ENCODE measurements at regions not wholly inside any gene's neighbourhood (a gene's known extent, or its start where the extent isn't known, plus 50 kb on each side); places are given as distances from the start of the nearest gene placed in this dataset.

- H3K4me1 ChIP-seq: no peaks in the 10 kb centered on the region
- H3K36me3 ChIP-seq: no peaks in the 10 kb centered on the region
- 82 to 86% methylated on average over 2 of the region's 2 CpGs for WGBS, 2 donors
- H3K27ac ChIP-seq: no peak overlapping the region
- no peak overlapping the region for H3K4me3 ChIP-seq (replicated peaks in 1 of 3)
- intact Hi-C loops (cut with DNase I): no loop called here
- no peaks in the 10 kb centered on the region for H3K9me3 ChIP-seq
- no peak for DNase-seq
- no peaks in the 10 kb centered on the region for H3K27me3 ChIP-seq
- TF ChIP-seq CTCF (IDR thresholded peaks at IDR 0.05) (no peak), POLR2A (IDR thresholded peaks at IDR 0.05) (no peak)
Observed at GRCh38 chr13:88862095-88862620, 1191.0 kb downstream of the SLITRK5 start.

- TF ChIP-seq POLR2A (IDR thresholded peaks at IDR 0.05) (no peak), CTCF (IDR thresholded peaks at IDR 0.05) (no peak)
- H3K4me1 ChIP-seq: no peaks in the 10 kb centered on the region
- no peaks in the 10 kb centered on the region for H3K9me3 ChIP-seq
- H3K4me3 ChIP-seq (replicated peaks in 1 of 3): no peak overlapping the region
- intact Hi-C loops (cut with DNase I): no loop called here
- no peak for DNase-seq
- H3K27me3 ChIP-seq: no peaks in the 10 kb centered on the region
- H3K27ac ChIP-seq: no peak overlapping the region
- H3K36me3 ChIP-seq: no peaks in the 10 kb centered on the region
- WGBS, 2 donors: 91 to 93% methylated on average over 4 of the region's 4 CpGs
Observed at GRCh38 chr13:88863116-88863515, 1191.9 kb downstream of the SLITRK5 start.

- no peaks in the 10 kb centered on the region for H3K36me3 ChIP-seq
- 94 to 95% methylated on average over 5 of the region's 5 CpGs for WGBS, 2 donors
- H3K4me3 ChIP-seq (replicated peaks in 1 of 3): no peak overlapping the region
- intact Hi-C loops (cut with DNase I): no loop called here
- no peaks in the 10 kb centered on the region for H3K9me3 ChIP-seq
- no peak for DNase-seq
- H3K27ac ChIP-seq: no peak overlapping the region
- H3K4me1 ChIP-seq: no peaks in the 10 kb centered on the region
- H3K27me3 ChIP-seq: no peaks in the 10 kb centered on the region
- no peak for TF ChIP-seq POLR2A (IDR thresholded peaks at IDR 0.05)
- no peak for TF ChIP-seq CTCF (IDR thresholded peaks at IDR 0.05)
Observed at GRCh38 chr13:88866195-88866594, 1195.0 kb downstream of the SLITRK5 start.

GRCh38 chr13:88883741-88884140, 1212.6 kb downstream of the SLITRK5 start:
- Histone ChIP-seq H3K9me3 (peaks cover 7% of the 10 kb centered on the region), H3K27me3 (no peaks in the 10 kb centered on the region), H3K27ac (no peak overlapping the region), H3K4me1 (no peaks in the 10 kb centered on the region), H3K4me3 (replicated peaks in 1 of 3) (no peak overlapping the region), H3K36me3 (no peaks in the 10 kb centered on the region)
- TF ChIP-seq POLR2A (IDR thresholded peaks at IDR 0.05): no peak
- TF ChIP-seq CTCF (IDR thresholded peaks at IDR 0.05): no peak
- intact Hi-C loops (cut with DNase I): no loop called here
- no peak for DNase-seq

GRCh38 chr13:88887045-88887662, 1216.0 kb downstream of the SLITRK5 start:
- 89 to 90% methylated on average over 11 of the region's 11 CpGs for WGBS, 2 donors
- Histone ChIP-seq H3K27me3 (no peaks in the 10 kb centered on the region), H3K4me1 (no peaks in the 10 kb centered on the region), H3K4me3 (replicated peaks in 1 of 3) (no peak overlapping the region), H3K9me3 (peaks cover 7% of the 10 kb centered on the region), H3K27ac (no peak overlapping the region), H3K36me3 (no peaks in the 10 kb centered on the region)
- intact Hi-C loops (cut with DNase I): no loop called here
- no peak for DNase-seq
- TF ChIP-seq CTCF (IDR thresholded peaks at IDR 0.05) (no peak), POLR2A (IDR thresholded peaks at IDR 0.05) (no peak)

All from thyroid gland (tissue), 4 donors.